ENCODE measurements at regions not wholly inside any gene's neighbourhood (a gene's known extent, or its start where the extent isn't known, plus 50 kb on each side); places are given as distances from the start of the nearest gene placed in this dataset.

GRCh38 chr18:78779996-78780718, 199.5 kb upstream of the SALL3 start:
- TF ChIP-seq, protein P1, sequence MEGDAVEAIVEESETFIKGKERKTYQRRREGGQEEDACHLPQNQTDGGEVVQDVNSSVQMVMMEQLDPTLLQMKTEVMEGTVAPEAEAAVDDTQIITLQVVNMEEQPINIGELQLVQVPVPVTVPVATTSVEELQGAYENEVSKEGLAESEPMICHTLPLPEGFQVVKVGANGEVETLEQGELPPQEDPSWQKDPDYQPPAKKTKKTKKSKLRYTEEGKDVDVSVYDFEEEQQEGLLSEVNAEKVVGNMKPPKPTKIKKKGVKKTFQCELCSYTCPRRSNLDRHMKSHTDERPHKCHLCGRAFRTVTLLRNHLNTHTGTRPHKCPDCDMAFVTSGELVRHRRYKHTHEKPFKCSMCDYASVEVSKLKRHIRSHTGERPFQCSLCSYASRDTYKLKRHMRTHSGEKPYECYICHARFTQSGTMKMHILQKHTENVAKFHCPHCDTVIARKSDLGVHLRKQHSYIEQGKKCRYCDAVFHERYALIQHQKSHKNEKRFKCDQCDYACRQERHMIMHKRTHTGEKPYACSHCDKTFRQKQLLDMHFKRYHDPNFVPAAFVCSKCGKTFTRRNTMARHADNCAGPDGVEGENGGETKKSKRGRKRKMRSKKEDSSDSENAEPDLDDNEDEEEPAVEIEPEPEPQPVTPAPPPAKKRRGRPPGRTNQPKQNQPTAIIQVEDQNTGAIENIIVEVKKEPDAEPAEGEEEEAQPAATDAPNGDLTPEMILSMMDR (IDR thresholded peaks at IDR 0.05), result no peak
- no peak for TF ChIP-seq EP300 (IDR thresholded peaks at IDR 0.05)
- no peak for TF ChIP-seq POLR2A (IDR thresholded peaks at IDR 0.05)
- no peak for TF ChIP-seq POLR2AphosphoS5 (IDR thresholded peaks at IDR 0.05)
